ENCODE measurements at regions not wholly inside any gene's neighbourhood (a gene's known extent, or its start where the extent isn't known, plus 50 kb on each side); places are given as distances from the start of the nearest gene placed in this dataset.

- TF ChIP-seq EZH2 (IDR thresholded peaks at IDR 0.05; ENCODE audit: borderline replicate concordance, low read length) (no peak), CTCF (IDR thresholded peaks at IDR 0.05; ENCODE audit: low read length) (no peak)
Observed at GRCh38 chr1:83113652-83114051, 885.3 kb downstream of the TTLL7 start.
